ENCODE measurements at regions not wholly inside any gene's neighbourhood (a gene's known extent, or its start where the extent isn't known, plus 50 kb on each side); places are given as distances from the start of the nearest gene placed in this dataset.

- DNase-seq: no peak
These were observed 154.1 kb upstream of the PRDM9 start for GRCh38 chr5:23353286-23353685.

DNA sequence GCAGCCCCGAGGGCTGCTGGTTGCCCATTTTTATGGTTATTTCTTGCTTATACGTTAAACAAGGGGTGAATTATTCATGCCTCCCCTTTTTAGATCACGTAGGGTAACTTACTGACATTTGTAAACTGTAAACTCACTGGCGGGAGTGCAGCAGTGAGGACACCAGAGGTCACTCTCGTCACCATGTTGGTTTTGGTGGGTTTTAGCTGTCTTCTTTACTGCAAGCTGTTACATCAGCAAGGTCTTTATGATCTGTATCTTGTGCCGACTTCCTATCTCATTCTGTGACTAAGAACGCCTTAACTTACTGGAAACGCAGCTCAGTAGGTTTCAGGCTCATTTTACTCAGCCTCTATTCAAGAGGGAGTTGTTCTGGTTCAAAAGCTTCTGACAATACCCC is 155.0 kb upstream of the PRDM9 start:
- DNase-seq: no peak

- no peak for DNase-seq
These were observed 164.3 kb upstream of the PRDM9 start for GRCh38 chr5:23343121-23343520.

DNA sequence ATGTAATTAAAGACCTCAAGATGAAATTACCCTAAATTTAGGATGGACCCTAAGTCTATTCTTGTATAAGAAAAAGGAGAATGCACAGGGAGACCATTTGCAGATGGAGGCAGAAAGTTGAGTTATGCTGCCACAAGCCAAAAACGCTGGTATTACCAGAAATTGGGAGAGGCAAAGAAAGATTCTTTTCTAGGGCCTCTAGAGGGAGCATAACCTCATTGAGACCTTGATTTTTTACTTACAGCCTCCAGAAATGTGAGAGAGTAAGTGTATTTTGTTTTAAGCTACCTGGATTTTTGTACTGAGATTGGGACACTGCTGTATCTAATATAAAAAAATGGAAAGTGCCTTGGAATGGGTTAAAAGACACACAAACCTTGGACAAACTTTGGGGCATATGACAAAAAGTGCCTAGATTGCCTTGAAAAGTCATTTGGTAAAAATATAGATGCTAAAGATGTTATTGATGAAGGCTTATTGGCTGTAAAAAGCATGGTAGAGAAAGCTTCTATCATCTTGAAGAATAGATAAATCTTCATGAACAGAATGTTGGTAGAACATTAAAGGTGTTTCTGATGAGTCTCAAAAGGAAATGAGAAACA is 174.7 kb upstream of the PRDM9 start:
- DNase-seq: no peak

GRCh38 chr5:23330726-23331125 is 176.7 kb upstream of the PRDM9 start:
- no peak for DNase-seq

GRCh38 chr5:23319901-23320300 is 187.5 kb upstream of the PRDM9 start:
- no peak for DNase-seq

DNA sequence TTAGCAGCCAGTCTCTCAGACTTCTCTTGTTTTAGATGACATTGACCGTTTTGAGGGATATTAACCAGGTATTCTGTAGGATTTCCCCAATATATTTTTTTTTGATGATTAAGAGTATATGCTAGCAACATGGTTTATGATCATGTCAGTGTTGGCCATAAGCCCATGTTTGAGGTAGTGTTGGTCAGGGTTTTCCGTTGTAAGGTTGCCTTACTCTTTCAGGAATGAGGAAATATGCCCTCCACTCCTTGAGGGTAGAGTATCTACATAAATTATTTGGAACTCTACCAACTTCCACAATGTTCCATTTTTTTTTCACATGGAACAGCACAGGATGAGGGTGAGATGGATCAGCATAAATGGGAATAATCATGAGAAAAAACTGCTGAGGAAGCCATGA is 188.4 kb upstream of the PRDM9 start:
- no peak for DNase-seq

GRCh38 chr5:23318166-23318565 is 189.2 kb upstream of the PRDM9 start:
- no peak for DNase-seq

GRCh38 chr5:23316060-23316591 is 191.3 kb upstream of the PRDM9 start:
- DNase-seq: no peak

DNA sequence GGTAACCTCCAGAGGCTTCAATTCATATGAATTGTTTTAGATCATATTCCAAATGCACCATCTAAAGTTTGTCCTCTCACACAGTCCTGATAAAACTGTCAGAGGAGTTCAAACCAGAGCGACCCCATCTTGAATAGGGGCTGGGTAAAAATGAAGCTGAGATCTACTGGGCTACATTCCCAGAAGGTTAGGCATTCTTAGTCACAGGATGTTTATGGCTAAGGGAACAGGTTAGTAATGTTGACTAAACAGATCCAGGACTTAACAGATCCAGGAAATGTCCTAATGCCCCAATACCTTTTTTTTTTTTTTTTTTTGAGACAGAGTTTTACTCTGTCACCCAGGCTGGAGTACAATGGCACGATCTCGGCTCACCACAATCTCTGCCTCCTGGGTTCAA is 192.6 kb upstream of the PRDM9 start:
- DNase-seq: no peak

DNA sequence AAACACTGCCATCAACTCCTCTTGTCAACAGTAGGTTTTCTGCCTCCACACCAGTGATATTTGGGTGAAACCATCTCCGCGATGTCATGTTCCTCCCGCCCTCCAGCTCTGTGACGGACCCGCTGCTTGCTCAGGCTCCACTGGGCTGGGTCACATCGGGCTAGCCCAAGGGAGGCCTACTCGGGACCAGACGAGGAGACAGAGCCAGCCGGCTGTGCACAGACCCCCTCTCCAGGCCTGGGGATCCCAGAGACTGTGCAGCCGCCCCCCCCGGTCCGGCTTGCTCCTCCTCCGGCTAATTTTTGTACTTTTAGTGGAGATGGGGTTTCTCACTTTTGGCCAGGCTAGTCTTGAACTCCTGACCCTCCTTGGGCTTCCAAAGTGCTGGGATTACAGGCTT is 202.4 kb upstream of the PRDM9 start:
- DNase-seq: no peak

DNA sequence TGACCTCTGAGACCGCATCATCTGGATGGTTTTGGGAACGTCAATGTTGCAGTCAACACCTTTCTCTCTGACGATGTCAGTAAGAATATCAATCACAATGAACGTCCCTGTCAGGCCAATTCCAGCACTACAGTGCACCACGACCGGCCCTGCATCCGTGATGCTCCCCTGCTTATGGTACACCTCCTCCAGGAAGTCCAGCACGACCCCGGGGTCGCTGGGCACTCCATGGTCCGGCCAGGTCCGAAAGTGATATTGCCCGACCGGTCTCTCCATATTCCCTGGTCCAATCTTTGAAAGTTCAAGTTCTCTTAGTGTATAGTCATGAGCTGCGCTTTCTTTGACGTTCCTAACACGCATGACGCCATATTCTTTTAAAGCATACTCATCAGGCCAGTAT is 203.6 kb upstream of the PRDM9 start:
- no peak for DNase-seq

DNA sequence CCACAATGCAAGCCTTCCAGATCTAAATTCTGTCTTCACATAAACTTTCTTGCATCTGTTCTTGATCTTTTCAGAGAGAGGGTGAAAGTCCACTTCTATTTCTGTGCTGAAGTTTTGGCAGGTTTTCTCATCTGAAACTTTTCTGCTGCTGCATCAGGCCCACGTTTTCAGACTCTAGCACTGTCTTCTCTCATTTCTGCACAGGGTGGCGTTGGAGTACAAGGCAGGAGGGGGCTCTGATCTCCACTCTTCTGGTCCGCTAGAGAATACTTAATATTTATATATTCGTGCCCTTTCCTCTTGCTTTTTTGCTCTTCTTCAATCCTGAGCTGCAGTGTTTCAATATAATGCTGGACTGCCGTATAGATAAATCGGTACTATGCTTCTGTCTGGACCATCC is 204.0 kb upstream of the PRDM9 start:
- DNase-seq: no peak

DNA sequence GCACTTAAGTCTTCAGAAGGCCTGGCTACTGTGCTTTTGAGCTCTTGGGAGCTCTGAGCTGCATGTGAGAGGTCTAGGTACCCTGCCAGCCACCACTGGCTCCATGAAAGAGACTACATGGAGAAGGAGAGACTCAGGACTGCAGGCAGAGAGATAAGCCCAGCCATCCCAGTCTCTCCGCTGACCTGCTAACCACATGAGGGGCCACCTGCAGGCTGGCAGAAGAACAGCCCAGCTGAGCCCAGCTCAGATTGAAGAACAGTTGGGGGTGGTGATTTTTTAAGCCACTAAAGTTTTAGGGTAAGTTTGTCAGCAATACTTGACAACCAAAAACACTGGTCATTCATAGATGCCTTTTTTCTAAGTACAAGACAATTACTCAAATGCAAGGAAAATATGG is 205.0 kb upstream of the PRDM9 start:
- no peak for DNase-seq

DNA sequence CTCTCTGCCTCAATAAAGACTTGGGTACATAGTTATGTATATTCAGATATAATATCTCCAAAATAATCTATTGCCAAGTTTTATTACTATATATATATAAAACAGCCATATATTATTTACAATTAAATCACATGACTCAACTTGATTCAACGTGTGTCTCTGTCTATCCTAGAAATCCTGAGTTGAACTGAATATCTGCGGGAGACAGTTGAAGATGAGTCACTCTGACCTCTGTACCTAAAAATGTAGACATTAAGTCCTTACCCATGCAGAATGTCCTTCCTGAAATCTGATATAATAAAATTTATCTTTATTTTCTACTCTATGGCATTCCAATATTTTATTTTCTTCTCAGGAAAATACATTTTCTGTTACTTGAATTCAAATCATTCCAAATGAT is 218.2 kb upstream of the PRDM9 start:
- DNase-seq: no peak

- no peak for DNase-seq
These were observed 222.8 kb upstream of the PRDM9 start for GRCh38 chr5:23284656-23285055.

DNA sequence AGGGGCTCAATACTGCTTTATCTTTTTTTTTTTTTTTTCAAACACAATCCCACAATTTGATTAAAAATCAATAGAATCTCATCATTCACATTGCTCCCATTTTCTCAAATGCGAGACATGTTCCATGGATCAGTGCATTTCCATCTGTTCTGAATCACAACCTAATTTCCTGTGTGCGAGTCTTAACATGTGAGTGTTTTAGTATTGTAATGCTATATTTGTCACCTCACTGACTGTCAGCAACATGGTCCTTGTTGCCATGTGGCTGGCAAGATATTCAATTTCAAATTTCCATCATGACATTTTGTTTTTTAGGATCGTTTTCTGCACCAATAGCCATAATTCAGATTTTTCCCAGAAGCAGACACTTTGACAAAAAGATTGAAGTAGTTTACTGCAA is 233.2 kb upstream of the PRDM9 start:
- DNase-seq: no peak

- no peak for DNase-seq
These were observed 237.4 kb upstream of the PRDM9 start for GRCh38 chr5:23269981-23270380.

GRCh38 chr5:23268136-23268535 is 239.3 kb upstream of the PRDM9 start:
- no peak for DNase-seq

- no peak for DNase-seq
These were observed 246.8 kb upstream of the PRDM9 start for GRCh38 chr5:23260621-23261020.

GRCh38 chr5:23257656-23258055 is 249.8 kb upstream of the PRDM9 start:
- no peak for DNase-seq

DNA sequence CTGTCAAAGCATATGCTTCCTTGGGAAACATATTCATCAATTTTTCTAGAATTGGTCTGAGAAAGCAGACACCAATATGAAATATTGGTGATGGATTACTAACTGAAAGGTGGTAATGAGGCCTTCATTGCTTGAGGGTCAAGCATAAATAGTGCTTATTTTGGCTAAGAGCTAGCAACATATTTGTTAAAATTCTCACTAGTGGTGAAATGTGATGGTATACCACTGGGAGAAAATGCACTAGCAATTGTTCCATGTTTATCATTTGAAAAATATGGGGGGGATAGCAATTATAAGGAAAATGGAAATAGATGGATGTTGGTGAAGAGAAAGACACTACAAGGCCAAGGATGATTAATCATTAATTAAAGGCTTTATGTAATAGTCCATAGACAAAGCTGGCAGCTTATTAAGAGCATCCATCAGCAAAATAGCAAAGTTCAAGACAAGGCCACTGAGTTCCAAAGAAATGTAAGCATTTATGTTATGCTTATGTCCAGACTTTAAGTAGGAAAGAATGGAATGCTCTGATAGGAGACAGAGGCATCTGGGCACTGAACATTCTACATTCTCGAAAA is 253.7 kb upstream of the PRDM9 start:
- DNase-seq: no peak

- DNase-seq: no peak
These were observed 264.5 kb upstream of the PRDM9 start for GRCh38 chr5:23242891-23243290.

DNA sequence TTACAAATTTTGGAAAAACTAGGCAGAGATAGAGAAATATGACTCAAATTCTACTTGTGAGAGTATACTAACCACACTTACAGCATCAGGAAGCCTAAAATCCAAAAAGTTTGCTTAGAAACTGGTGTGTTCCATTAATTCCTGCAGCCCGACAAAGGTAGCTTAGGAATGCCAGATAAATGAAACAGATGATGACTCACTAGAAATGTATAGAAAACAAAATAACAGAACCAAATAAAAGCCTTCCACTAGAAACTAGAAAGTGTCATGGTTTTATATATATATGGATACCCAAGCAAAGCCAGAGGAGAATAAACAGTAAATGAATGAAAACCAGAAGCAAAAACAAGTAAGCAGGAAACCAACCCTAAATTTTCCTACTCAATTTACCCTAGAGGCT is 272.2 kb upstream of the PRDM9 start:
- no peak for DNase-seq

DNA sequence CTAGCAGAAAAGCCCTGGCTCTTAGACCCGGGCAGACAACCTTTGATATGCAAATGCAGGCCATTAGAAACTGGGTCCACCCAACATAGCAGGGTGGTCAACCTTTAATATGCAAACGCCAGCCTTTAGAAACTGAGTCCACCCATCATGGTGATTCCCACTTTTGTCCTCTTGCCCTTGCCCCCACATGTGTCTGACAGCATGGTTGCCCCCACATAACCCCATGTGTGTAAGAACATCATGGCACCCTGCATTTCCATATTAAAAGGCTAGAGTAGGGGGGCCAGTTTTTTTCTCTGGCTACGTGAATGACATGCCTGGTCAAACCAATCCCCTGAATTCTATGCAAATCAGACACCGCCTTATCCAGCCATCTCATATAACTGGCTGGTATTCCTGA is 273.2 kb upstream of the PRDM9 start:
- no peak for DNase-seq

Data from RPMI8226 (cell line).